ENCODE measurements at regions not wholly inside any gene's neighbourhood (a gene's known extent, or its start where the extent isn't known, plus 50 kb on each side); places are given as distances from the start of the nearest gene placed in this dataset.

DNA sequence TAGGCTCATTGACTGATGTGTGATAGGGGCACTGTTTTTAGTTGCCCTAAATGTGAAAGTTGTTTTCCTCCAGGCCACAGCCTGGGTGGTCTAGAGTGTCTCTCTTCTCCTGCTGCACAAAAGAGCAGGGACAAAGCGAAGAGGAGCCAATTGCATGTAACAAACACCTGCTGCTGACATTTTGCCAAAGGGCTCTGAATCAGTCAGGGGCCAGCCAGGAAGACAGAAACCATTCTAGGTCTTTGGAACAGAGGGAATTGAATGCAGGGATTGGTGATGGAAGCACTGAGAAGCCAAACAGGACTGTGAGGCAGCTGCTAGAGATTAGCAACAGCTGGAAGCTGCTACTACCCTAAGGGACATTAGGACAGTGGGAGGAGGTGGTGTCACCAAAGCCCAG is 185.3 kb upstream of the POU3F1 start:
- Histone ChIP-seq H3K36me3 (no peaks in the 10 kb centered on the region), H3K4me3 (no peak overlapping the region), H3K9me3 (ENCODE audit: low read depth) (no peaks in the 10 kb centered on the region), H3K4me1 (ENCODE audit: low read depth) (no peaks in the 10 kb centered on the region), H3K27ac (no peak overlapping the region), H3K27me3 (no peaks in the 10 kb centered on the region)
- TF ChIP-seq, protein P1, sequence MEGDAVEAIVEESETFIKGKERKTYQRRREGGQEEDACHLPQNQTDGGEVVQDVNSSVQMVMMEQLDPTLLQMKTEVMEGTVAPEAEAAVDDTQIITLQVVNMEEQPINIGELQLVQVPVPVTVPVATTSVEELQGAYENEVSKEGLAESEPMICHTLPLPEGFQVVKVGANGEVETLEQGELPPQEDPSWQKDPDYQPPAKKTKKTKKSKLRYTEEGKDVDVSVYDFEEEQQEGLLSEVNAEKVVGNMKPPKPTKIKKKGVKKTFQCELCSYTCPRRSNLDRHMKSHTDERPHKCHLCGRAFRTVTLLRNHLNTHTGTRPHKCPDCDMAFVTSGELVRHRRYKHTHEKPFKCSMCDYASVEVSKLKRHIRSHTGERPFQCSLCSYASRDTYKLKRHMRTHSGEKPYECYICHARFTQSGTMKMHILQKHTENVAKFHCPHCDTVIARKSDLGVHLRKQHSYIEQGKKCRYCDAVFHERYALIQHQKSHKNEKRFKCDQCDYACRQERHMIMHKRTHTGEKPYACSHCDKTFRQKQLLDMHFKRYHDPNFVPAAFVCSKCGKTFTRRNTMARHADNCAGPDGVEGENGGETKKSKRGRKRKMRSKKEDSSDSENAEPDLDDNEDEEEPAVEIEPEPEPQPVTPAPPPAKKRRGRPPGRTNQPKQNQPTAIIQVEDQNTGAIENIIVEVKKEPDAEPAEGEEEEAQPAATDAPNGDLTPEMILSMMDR (IDR thresholded peaks at IDR 0.05; ENCODE audit: low read depth, low read length): no peak
- DNase-seq (ENCODE audit: low read depth in 1 of 2, low spot score in 1 of 2): no peak

DNA sequence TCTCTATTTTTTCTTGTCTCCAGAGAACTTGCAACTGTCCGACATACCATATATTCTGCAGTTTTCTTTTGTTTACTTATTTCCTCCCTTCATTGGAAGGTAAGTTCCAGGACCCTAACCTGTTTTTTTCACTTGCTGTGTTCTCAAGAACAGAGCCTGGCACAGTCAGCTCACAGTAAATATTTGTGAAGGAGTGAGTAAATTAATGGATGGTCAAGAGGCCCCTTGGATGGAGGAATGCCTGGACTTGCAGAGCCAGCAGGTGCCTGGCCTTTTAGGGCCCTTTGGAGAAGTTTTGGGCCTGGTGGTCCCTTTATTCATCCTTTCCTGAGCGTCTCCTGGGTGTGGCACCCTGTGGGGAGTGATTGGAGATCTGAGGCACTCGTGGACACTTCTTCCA is 182.1 kb upstream of the POU3F1 start:
- Histone ChIP-seq H3K4me1 (ENCODE audit: low read depth) (no peaks in the 10 kb centered on the region), H3K36me3 (no peaks in the 10 kb centered on the region), H3K9me3 (ENCODE audit: low read depth) (no peaks in the 10 kb centered on the region), H3K4me3 (no peak overlapping the region), H3K27ac (no peak overlapping the region), H3K27me3 (no peaks in the 10 kb centered on the region)
- TF ChIP-seq, protein P1 (IDR thresholded peaks at IDR 0.05; ENCODE audit: low read depth, low read length): no peak
- DNase-seq (ENCODE audit: low read depth in 1 of 2, low spot score in 1 of 2): no peak

DNA sequence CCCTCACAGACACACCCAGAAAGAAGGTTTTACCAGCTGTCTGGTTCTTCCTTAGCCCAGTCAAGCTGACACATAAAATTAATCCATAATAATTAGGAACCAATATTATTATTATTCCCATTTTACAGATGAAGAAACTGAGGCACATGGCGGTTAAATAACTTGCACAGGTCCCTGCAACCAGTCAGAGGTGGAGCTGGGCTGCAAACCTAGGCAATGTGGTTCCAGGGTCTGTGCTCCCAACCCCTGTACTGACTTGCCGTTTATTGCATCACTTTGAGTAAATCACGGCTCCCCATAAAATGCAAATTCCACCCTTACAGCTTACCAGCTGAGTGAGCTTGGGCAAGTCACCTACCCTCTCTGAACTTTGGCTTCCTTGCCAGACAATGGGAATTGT is 179.2 kb upstream of the POU3F1 start:
- no peak overlapping the region for H3K27ac ChIP-seq
- H3K4me3 ChIP-seq: no peak overlapping the region
- no peak for DNase-seq (ENCODE audit: low read depth in 1 of 2, low spot score in 1 of 2)
- no peaks in the 10 kb centered on the region for H3K4me1 ChIP-seq (ENCODE audit: low read depth)
- H3K27me3 ChIP-seq: no peaks in the 10 kb centered on the region
- TF ChIP-seq, protein P1 (IDR thresholded peaks at IDR 0.05; ENCODE audit: low read depth, low read length): no peak
- no peaks in the 10 kb centered on the region for H3K9me3 ChIP-seq (ENCODE audit: low read depth)
- no peaks in the 10 kb centered on the region for H3K36me3 ChIP-seq

DNA sequence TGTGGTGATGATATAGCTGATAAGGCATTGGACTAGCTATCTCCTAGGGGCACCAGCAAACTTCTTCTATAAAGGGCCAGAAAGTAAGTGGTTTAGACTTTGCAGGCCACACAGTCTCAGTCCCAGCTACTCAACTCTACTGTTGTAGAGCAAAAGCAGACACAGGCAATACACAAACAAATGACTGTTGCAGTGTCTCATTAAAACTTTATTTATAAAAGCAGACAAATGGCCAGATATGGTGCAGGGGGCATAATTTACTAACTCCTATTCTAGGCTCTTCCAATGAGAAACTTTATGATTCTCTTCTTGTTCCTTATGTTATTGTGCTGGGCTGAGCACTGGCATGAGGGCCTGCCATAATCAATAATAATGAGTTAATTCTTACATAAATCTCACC is 176.8 kb upstream of the POU3F1 start:
- Histone ChIP-seq H3K9me3 (ENCODE audit: low read depth) (no peaks in the 10 kb centered on the region), H3K27me3 (peaks cover 3% of the 10 kb centered on the region), H3K4me3 (no peak overlapping the region), H3K4me1 (ENCODE audit: low read depth) (no peaks in the 10 kb centered on the region), H3K27ac (no peak overlapping the region), H3K36me3 (no peaks in the 10 kb centered on the region)
- TF ChIP-seq, protein P1 (IDR thresholded peaks at IDR 0.05; ENCODE audit: low read depth, low read length): no peak
- no peak for DNase-seq (ENCODE audit: low read depth in 1 of 2, low spot score in 1 of 2)

DNA sequence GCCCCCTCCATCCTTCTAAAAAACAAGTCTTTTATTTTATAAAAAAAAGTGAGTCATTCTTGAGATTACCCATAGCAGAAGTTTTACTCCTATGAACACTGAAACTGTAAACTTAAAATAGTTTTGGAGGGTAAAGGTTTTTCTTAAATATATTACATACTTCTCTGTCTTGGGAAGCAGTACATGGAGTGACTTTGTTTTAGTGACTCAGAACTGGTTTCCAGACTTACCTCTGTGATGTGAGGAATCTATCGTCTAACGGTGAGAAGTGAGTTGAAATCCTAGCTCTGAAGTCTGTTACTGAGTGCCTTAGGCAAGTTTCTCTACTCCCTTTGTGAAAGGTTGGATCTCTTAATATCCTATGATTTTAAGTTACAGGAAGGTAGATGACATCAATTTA is 176.3 kb upstream of the POU3F1 start:
- no peaks in the 10 kb centered on the region for H3K36me3 ChIP-seq
- TF ChIP-seq, protein P1 (IDR thresholded peaks at IDR 0.05; ENCODE audit: low read depth, low read length): no peak

More for the DNA sequence above, 176.3 kb upstream of the POU3F1 start:
- Histone ChIP-seq H3K4me3 (no peak overlapping the region), H3K9me3 (ENCODE audit: low read depth) (no peaks in the 10 kb centered on the region), H3K4me1 (ENCODE audit: low read depth) (no peaks in the 10 kb centered on the region), H3K27me3 (peaks cover 3% of the 10 kb centered on the region), H3K27ac (no peak overlapping the region)
- no peak for DNase-seq (ENCODE audit: low read depth in 1 of 2, low spot score in 1 of 2)

Measured in cardiac muscle cell (in vitro differentiated cells and primary cell).